C4-2B (cell line): ENCODE measurements at regions not wholly inside any gene's neighbourhood (a gene's known extent, or its start where the extent isn't known, plus 50 kb on each side); places are given as distances from the start of the nearest gene placed in this dataset.

Source experiments
- ZFX ChIP-seq: fragments of 450-650 bp; IDR thresholded peaks from 2 replicates; pipeline ENCODE4 v1.6.1; 2017
- TF ChIP-seq, protein P1 (sequence below): fragments of 450-650 bp; conservative IDR thresholded peaks from 2 replicates; pipeline ENCODE4 v1.5.1; 2017; ENCODE audit warnings: mild to moderate bottlenecking

- TF ChIP-seq, protein P1, sequence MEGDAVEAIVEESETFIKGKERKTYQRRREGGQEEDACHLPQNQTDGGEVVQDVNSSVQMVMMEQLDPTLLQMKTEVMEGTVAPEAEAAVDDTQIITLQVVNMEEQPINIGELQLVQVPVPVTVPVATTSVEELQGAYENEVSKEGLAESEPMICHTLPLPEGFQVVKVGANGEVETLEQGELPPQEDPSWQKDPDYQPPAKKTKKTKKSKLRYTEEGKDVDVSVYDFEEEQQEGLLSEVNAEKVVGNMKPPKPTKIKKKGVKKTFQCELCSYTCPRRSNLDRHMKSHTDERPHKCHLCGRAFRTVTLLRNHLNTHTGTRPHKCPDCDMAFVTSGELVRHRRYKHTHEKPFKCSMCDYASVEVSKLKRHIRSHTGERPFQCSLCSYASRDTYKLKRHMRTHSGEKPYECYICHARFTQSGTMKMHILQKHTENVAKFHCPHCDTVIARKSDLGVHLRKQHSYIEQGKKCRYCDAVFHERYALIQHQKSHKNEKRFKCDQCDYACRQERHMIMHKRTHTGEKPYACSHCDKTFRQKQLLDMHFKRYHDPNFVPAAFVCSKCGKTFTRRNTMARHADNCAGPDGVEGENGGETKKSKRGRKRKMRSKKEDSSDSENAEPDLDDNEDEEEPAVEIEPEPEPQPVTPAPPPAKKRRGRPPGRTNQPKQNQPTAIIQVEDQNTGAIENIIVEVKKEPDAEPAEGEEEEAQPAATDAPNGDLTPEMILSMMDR = no peak
- no peak for TF ChIP-seq ZFX
Observed at GRCh38 chr1:105072446-105072845, 1322.7 kb downstream of the AMY1C start.
